Bronchial epithelial cell (primary cell): ENCODE measurements at regions not wholly inside any gene's neighbourhood (a gene's known extent, or its start where the extent isn't known, plus 50 kb on each side); places are given as distances from the start of the nearest gene placed in this dataset.

ENCODE experiments used
- DNase-seq: peaks from one replicate; pipeline ENCODE4 v3.0.0-alpha.2; 2010; ENCODE audit warnings: low read depth
- FAIRE-seq: peaks from 2 replicates; lab custom pipeline; 2011; peaks lifted over from hg19 to GRCh38; lab: Jason Lieb, UNC
- H3K27me3 ChIP-seq: 2 replicates; pipeline ENCODE4 v1.5.1; 2011; ENCODE audit warnings: low read length; ENCODE audit not compliant: control insufficient read depth, insufficient read depth
- H3K36me3 ChIP-seq: 2 replicates; pipeline ENCODE4 v1.5.1; 2011; ENCODE audit warnings: low read length; ENCODE audit not compliant: control insufficient read depth, insufficient read depth
- H3K4me3 ChIP-seq: 2 replicates; pipeline ENCODE4 v1.5.1; 2011; ENCODE audit warnings: mild to moderate bottlenecking, low read depth, low read length, control low read depth
- TF ChIP-seq, protein P1 (sequence below): IDR thresholded peaks from 2 replicates; pipeline ENCODE4 v1.5.1; 2011; ENCODE audit warnings: mild to moderate bottlenecking, moderate library complexity, low read length, control low read depth, inconsistent platforms; ENCODE audit not compliant: insufficient read depth, severe bottlenecking

DNA sequence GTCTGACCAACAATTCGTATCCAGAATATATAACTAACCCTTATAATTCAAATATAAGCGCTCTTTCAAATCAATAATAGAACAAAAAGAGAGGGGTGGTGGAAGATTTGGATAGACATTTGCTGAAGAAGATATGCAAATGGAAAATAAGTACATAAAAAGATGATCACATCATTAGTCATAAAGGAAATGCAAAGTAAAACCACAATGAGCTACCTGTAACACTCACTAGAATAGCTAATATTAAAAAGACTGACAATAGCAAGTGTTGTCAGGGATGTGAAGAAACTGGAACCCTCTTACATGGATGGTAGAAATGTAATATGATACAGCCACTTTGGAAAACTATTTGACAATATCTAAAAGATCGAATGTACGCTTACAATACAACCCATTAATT lies 84.9 kb upstream of the MRPS9 start:
- Histone ChIP-seq H3K27me3 (no peaks in the 10 kb centered on the region), H3K4me3 (no peak overlapping the region), H3K36me3 (no peaks in the 10 kb centered on the region)
- DNase-seq (peak; percentile 53), FAIRE-seq (no peak)
- TF ChIP-seq, protein P1, sequence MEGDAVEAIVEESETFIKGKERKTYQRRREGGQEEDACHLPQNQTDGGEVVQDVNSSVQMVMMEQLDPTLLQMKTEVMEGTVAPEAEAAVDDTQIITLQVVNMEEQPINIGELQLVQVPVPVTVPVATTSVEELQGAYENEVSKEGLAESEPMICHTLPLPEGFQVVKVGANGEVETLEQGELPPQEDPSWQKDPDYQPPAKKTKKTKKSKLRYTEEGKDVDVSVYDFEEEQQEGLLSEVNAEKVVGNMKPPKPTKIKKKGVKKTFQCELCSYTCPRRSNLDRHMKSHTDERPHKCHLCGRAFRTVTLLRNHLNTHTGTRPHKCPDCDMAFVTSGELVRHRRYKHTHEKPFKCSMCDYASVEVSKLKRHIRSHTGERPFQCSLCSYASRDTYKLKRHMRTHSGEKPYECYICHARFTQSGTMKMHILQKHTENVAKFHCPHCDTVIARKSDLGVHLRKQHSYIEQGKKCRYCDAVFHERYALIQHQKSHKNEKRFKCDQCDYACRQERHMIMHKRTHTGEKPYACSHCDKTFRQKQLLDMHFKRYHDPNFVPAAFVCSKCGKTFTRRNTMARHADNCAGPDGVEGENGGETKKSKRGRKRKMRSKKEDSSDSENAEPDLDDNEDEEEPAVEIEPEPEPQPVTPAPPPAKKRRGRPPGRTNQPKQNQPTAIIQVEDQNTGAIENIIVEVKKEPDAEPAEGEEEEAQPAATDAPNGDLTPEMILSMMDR = no peak

GRCh38 chr2:104965900-104966299 lies 72.0 kb upstream of the MRPS9 start:
- FAIRE-seq = no peak
- Histone ChIP-seq H3K27me3 (no peaks in the 10 kb centered on the region), H3K36me3 (no peaks in the 10 kb centered on the region), H3K4me3 (no peak overlapping the region)
- TF ChIP-seq, protein P1 = peak; percentile 19
- peak; percentile 20 for DNase-seq

- no peaks in the 10 kb centered on the region for H3K27me3 ChIP-seq
- no peak overlapping the region for H3K4me3 ChIP-seq
- TF ChIP-seq, protein P1 = no peak
- no peaks in the 10 kb centered on the region for H3K36me3 ChIP-seq
- DNase-seq (peak; percentile 91), FAIRE-seq (peak; percentile 98)
Observed at GRCh38 chr2:104969564-104969963, 68.3 kb upstream of the MRPS9 start.

DNA sequence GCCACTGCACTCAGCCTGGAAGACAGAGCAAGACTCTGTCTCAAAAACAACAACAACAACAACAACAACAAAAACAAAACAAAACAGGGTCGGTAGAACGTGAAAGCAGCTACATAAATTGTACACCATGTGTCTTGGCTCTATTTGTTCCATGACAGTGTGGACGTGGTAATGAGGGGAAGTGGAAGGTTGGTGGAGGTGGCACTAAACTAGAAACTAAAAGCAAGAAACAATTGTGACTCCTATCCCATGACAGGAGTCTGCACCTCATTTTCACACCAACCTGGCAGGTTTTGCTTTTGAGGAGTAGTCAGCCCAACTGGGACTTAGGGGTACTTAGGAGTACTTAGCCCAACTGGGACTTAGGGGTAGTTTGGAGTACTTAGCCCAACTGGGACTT lies 62.5 kb upstream of the MRPS9 start:
- DNase-seq = no peak
- Histone ChIP-seq H3K27me3 (no peaks in the 10 kb centered on the region), H3K4me3 (no peak overlapping the region), H3K36me3 (no peaks in the 10 kb centered on the region)
- TF ChIP-seq, protein P1 = no peak
- FAIRE-seq = no peak

DNA sequence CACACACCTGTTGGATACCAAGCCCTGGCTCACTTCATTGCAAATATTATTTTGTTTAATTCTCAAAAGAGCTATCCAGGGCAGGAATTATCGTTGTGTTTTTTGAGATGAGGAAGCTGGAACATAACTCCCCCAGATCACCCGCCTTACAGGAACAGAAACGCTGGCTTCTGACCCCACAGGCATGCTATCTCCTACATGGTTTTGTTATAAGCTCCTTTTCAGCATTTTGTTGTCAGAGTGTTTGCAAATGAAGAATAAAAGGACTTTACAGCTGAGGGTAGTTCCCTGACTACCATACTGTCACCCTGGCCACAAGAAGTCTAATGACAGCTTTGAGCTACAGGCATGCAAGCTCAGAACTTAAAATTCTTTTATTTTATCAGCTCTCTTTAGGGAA lies 62.0 kb upstream of the MRPS9 start:
- DNase-seq (no peak), FAIRE-seq (no peak)
- no peaks in the 10 kb centered on the region for H3K36me3 ChIP-seq
- H3K4me3 ChIP-seq = no peak overlapping the region
- no peaks in the 10 kb centered on the region for H3K27me3 ChIP-seq
- TF ChIP-seq, protein P1 = no peak

DNA sequence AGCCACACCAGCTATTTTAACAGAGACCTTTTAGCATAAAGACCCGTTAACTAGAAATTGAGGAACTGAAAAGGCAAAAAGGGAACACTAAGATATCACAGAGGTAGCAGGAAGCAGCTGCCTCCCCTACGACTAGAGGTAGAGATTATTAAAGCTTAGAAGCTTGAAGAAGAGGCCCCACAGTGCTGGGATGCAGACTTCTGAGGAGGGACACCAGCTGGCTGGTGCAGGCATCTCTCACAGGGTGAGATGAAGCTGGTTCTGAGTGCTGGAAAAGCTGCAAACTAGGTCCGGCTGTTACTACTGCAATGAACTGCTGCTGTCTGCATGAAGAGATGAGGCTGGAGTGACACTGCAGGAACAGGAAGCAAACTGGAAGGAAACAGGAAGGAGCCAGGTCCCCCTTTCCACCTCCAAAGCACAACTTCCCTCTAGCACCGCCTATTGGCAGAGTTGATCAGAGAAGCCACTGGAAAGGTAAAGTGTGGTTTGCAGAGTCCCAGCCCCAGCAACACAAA lies 61.2 kb upstream of the MRPS9 start:
- no peaks in the 10 kb centered on the region for H3K27me3 ChIP-seq
- no peak for FAIRE-seq
- no peaks in the 10 kb centered on the region for H3K36me3 ChIP-seq
- TF ChIP-seq, protein P1 = no peak
- no peak overlapping the region for H3K4me3 ChIP-seq
- DNase-seq = no peak
